Fibroblast of peridontal ligament (primary cell): ENCODE measurements at regions not wholly inside any gene's neighbourhood (a gene's known extent, or its start where the extent isn't known, plus 50 kb on each side); places are given as distances from the start of the nearest gene placed in this dataset.

Source experiments
- DNase-seq: peaks from one replicate; pipeline ENCODE4 v3.0.0-alpha.2; 2010; ENCODE audit errors: extremely low read depth

DNA sequence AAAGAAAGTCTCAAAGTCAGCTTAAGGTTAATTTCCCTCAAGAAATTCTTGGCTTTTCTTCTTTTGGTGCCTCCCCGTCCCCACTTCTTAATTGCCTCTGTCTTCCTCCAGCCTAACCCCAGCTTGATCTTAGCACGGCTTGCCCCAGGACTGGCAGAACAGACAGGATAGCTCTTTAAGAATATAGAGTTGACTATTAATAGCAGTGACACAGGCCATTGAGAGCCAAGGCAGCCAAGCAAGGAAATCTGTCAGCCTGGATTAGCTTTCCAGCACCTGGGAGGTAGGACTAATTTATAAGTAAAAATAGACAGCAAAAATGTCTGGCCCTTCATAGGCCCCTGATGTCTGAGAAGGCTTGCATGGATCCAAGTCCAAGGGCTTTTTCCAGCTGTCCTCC lies 384.6 kb upstream of the SLC30A5 start:
- DNase-seq, result no peak

DNA sequence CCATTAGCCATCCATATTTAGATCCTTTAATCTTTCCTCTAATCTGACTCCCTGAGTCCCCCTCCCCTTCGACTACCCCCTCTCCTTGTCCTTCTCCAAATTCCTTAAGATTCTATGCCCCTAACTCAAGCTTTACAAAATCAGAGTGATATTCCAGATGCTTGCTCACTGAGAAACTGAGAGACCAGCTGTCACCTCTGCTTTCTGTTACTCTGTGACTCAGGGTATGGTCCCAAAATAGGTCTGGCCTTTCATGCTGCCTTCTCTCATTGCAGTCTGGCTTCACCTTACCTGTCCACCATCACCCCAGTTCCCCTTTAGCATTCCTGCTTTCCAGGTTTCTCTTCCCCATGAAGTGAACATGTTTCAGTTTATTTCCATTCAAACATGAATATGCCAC lies 383.3 kb upstream of the SLC30A5 start:
- DNase-seq, result no peak

DNA sequence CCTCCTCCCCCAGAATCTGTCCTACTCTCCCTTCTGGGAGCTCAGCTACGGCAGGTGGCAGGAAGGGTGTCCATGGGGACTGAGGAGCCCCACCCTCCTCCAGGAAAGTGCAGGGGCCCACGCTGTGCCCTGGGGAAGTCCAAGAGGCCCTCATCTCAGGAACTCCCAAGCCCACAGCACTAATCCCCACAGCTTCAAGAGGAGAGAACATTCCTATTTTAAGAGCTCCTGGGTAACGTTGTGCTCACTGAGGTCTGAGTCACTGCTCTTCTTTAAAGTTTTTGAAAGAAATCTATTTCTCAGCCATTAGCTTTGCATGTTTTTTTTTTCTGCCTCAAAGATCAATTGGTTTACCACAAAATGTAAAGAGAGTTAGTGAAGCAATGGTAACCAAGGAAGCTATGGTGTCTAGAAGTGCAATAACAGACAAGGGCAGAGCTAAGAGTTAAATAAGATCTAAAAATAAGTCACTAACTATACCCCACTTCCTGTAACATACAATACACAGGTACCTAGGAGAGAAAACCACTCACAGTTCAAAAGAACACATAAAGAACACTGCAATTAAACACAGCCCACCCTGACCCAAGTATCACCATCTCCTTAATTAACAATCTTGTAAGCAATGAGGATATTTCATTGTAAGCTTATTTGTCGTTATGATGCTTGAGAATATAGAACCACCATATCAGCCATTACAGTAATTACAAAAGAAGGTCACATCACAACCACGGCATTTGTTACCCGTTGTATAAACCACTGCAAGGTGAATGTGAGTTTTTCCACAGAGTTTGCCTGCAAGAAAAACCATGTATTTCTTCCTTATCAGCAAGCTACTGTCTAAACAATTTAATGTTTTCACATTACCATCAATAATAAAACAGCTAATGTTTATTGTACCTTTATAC lies 382.3 kb upstream of the SLC30A5 start:
- no peak for DNase-seq

DNA sequence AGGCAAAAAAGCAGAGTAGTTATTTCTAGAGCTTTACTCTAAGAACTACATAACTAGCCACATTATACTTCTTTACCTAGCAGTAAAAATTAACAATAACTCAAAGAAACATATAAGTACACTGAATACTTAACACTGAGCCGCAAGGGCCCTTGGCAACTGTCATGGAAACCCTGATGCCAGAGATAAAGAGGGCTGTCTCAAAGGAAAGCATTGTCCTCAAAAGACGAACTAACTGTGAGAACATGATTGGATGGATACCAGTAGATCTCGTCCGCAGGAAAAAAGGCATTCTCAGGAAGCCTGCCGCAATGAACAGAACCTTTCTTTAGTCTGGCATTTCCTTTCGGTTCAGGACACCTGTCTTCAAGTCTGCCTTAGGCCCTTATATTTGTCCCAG lies 379.0 kb upstream of the SLC30A5 start:
- no peak for DNase-seq

DNA sequence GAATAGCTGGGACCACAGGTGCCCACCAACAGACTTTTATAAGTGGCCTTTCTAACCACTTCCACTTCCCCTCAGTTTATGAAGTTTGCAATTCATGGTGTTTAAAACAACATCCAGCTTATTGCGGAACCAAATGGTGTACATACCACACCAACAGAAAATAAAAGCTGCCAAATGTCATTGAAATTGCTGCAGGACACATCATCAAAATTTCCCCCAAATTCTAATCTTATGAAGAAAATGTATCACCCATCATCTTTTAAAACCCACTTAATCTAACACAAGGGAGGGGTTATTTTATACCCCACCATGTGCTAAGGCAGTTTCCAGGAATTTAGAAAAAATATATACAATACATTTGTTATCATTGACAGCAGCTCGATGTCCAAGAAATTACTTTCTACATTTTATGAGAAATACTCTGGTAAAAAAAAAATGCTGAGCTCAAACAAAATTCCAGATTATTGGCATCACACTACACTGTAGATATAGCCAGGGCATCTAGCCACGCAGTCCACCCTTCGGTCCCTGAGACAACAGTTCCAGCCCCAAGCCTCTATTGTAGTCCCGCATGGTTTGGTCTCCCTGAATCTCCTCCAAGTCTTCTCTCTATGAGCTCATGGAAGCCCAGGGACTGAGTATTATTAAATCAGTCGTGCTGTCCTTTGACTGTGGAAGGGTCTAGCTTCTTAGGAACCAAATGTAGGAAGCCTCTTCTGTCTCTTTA lies 372.8 kb upstream of the SLC30A5 start:
- no peak for DNase-seq

DNA sequence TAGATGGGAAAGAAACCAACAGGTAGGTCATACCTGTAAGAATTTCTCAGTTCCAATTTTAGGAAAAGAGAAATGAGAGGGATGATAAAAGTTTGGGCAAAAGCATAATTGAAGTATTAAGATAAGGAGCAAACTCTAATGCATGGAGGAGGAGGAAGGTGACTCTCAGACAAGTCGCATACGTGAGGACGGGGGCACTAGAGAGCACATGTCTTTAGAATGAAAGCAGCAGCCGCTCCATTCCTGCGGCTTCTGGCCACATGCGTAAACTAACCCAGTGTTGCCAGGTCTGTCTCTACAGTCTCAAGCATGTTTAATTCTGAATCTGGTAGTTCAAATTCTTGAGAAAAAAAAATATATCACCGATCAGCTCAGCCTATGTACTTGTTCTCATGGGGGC lies 371.5 kb upstream of the SLC30A5 start:
- DNase-seq, result no peak

DNA sequence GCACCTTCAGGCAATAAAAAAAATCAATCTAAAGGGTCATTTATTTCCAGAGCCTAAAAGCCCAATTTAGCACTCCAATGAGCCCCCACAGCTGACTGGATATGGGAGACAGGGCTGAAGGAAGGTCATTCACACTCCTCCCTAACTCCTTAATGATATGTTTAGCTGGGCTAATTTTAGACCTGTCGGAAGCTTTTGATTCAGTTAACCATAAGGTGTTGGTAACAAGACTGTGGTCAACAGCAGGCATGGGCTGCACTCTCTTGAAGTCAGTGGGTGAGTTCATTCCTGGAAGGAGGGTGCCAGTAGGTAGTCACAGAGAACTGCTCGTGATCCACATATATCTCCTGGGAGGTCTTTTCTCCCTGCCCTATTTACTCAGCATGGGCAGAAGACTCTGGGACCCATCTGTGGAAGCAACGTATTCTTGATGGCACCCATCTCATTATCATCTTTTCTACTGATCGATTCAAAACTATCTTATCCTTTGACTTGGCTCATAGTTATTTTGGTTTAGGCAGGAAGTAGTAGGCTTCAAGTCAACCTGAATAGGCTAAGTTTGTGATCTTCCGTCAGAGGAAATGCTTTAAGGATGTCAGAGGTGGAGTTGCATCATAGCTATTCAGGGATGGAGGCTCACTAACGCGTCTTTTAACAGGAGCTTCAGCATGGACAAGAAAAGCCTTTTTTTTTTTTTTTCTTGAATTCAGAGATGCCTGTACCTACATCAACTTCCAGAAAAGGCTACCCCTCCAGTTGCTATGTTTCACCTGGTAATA lies 367.7 kb upstream of the SLC30A5 start:
- no peak for DNase-seq

DNA sequence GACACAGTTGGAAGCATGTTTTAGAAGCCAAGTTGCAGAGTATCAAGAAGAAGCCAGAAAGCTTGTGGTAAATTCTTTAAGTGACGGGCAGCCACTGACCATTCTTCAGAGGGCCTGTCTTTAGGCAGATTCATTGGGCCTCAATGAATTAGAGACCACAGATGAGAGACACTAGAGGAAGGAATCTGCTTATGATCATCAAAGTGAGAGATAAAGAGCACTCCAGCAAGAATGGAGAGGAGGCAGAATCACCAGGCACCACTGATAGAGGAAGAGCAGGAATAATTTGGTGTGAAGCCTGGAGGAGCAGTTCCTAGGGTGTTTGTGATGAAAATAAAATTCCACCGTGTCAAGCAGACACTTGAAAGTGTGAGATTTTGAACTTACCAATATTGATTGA lies 365.9 kb upstream of the SLC30A5 start:
- DNase-seq, result no peak

DNA sequence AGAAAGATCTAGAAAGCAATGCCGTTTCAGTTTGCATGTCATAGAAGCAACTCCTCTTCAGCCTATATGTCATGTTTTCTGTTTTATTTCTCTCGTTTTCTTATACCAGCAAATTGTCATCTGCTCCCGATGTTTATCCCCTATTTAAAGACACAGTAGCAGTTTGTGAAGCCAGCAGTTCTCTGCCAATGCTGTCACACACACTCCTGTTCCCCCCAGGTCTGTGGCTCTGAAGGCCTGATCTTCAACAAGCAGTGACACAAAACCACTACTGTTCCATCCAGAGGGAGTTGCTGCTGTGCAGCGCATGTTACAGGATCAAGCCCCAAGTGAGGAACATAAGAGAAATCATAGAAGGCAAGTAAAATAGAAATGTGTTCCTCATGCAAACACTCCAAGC lies 364.1 kb upstream of the SLC30A5 start:
- no peak for DNase-seq

DNA sequence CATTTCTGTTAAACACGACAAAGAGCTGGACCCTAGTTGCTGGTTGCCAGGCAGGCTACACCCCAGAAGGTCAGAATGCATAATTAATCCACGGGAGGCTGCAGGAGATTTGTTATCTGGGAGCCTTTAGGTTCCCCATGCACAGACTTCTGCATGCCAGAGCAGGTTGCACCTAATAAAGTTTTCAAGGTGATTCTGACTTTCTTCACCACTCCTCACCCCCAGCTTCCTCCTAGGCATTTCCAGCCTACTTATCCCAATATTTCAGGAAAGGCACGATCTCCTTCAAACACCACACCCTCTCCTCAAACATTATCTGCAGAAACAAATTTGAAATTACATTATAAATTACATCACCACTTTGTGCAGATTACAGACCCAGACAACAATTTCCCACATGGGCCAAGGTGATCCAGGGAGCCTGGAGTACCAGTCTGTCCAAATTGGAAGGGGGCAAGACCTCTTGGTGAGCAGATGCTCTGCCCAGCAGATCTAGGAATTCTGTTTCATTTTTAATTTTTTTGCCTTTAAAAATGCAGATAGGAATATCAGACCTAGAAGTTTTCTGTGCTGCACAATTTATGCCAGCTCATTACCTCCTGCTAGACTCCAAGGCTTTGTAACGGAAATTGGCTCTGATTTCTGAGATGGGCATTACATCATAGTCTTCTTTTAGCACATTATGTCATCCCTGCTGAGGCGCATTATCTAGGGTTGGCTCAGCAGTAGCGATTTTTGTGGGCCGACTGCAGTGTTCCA lies 363.4 kb upstream of the SLC30A5 start:
- DNase-seq, result peak; percentile 79

DNA sequence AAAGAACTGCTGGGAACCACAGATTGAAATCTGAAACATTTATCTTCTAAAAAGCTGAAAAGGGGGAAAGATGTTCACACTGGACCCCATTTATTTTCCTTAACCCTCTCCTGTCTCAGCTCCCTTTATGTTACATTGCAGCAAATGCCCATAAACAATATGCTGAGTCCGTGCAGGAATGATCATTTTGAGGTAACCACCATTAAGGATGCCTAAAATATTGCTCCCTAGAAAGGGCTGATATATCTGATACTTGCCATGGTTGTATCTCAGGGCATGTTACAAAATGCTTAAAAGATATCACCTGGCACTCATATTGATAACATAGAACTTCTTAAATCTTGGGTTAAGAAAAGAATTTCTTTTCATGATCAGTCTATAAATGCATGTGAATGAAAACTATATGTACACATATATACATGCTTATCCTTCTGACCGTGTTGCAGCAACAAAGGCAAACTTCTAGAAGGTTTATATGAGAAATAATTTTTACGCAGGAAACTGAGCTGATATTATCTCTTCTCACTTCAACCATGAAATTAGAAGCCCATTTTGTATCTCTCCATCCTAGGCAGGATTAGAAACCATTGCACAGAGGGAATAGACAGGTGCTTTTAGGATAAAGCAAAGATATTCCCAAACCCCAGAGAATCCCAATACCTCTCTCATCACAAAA lies 362.7 kb upstream of the SLC30A5 start:
- DNase-seq, result no peak

DNA sequence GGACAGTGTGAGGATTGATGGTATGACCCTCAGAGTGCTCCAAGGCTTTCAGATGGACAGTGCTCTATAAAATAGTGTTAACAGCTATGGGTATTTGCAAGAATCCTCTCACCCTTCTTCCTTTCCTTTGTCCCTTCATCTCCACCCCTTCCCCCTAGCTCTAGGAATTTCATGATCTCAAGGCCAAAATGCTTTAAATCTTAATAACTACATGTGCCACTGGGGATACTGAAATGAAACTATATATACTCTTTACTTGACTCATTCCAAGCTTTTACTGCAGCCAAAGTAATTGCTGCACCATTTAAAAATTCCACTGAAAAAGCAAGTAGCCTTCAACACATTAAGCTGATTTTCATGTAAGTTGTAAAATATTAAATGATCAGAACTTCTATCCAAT lies 361.6 kb upstream of the SLC30A5 start:
- DNase-seq, result no peak

DNA sequence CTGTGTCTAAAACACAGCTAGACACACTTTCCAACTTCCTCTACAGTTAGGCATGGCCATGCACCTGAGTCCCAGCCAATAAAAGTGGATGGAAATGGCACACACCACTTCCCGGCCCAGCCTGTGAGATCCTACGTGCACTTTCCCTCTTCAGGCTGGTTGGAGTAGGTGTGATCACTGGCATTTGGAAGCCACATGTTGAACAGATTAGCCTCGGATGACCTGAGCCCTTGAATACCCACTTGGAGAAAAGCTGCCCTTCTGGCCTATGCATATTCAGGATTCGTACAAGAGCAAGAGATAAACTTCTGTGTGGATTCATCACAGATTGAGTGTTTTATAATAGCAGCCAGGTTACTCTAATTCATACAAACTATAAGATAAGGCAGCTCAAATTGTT lies 359.0 kb upstream of the SLC30A5 start:
- DNase-seq, result no peak

DNA sequence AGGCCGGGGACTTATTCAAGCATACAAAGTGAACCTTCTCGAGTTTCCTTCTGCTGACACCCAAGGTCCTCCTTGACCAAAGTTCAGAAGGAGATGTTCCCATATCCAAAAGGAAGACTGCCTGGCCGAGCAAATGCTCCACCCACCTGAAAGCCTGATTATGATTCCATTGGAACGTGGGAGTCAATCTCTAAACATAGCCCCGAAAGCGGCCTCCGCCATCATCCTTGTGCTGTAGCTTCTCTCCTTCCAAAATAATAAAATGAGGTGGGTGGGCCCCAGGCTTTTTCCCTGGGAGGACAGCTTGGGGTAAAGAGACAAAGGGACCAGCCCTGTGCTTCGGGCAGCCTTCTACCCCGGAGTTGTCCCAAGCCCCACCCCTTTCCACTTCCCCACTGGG lies 355.6 kb upstream of the SLC30A5 start:
- DNase-seq, result no peak

DNA sequence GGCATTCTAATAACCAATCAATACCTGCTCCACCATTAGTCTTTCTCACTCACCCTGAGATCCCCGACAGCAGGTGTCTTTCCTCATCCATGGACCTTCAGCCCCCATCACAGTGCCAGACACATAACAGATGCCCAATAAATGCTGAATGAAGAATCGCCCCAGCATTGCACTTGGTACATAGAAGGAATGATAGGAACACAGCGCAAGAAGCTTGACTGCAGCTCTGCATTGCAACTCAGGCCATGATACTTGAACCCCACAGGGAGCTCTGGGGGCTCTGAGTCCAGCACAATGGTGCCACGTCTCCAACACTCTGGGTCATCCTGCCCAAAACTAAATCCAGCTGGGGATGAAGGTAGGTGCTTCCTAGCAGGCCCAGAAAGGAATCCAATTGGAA lies 355.0 kb upstream of the SLC30A5 start:
- DNase-seq, result no peak

DNA sequence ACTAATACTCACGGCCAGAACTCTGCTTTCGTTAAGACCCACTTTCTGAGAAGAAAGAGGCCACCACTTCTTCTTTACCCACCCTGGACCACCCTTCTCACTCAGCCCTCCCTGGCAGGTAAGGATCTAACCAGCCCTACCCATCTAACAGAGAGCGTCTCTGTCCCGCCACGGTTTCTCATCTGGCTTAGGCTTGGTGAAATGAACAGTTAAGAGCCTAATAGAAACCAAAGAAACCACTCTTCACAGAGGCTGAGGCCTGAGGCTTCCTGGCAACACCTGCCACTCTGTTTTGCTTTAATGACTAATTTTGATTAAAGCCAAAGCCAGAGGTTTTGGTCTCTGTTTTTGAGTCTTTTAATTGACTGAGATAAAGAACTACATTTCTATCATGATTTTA lies 354.1 kb upstream of the SLC30A5 start:
- DNase-seq, result no peak

DNA sequence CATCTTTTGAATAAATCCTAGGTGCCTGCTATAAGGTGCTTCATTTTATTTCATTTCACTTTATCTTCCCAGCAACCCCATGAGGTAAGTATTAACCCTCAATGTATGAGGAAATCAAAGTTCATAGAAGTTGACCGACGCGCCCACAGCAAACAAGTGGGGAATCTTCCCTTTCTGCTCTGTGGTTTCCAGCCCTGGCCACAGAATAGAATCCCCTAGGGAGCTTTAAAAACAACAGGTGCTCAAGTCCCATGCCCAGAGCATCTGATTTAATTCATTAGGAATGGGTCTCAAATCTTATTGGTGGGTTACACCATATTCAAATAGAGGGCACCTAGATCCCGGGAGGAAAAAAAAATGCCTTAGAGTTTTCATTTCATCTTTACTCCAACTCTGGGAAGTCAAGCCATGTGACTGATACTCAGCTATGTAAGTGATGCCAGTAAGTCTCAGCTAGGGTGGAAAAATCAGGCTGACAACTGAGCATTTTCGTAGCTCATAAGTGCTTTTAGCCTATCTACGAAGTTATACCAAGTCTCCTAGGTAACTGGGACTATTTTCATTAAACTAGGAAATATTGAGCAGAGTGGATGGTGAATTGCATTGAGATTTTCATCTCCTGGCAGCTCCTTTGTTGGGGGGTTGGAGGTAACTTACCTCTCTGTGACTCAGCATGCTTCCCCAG lies 353.4 kb upstream of the SLC30A5 start:
- no peak for DNase-seq

DNA sequence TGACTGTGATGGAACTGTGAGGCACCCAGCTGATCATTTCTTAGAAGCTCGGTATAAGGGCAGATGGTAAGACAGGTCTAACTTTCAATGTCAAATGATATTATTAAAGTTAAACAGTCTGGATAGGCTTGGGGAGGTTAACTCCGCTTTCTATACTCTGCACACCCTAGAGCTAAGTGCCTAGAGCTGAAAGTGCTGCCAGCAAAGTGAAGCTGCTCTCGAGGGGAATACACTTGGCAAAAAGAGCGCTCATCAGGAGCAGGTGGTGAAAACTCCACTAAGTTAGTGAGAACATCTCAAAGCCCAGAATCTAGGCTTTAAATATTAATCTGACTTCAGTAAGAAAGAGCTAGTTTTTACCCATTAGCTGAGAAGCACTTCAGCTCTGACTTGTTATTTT lies 349.6 kb upstream of the SLC30A5 start:
- DNase-seq, result no peak

DNA sequence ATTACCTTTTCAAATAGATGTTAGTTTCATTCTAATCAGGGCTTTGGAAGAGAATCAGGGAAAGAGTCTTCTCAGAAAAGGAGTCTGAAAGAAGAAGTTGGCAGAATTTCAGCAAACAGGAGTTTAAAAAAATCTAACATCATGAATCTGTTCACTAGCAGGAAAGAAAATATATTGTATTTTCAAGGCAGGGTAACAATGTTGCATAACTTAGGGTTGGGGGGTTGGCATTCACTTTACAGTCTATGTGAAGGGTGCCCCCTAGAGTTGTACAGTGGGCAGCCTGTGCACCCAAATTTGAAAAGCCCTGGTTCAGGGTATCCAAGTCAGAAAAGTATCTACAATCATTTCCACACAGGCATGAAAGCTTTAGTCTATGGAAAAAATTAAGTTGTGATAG lies 348.4 kb upstream of the SLC30A5 start:
- peak; percentile 11 for DNase-seq

DNA sequence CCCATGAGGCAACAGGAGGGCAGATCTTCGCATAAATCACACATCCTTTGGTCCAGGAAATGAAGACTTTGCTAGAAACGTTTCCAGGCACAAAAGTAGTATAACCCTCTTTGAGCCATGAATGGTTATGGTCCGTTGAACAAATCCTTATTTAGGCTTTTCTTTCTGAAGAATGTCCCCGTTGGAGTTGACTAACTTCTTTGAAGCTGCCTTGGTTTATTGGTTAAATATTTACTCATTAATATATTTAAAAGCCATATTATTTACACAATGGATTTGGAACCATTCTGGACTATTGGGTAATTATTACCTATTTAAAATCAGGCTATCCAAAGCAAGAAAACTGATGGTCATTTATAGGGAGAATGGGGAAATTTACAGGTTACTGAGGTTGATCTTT lies 347.6 kb upstream of the SLC30A5 start:
- no peak for DNase-seq
